ENCODE measurements at regions not wholly inside any gene's neighbourhood (a gene's known extent, or its start where the extent isn't known, plus 50 kb on each side); places are given as distances from the start of the nearest gene placed in this dataset.

DNA sequence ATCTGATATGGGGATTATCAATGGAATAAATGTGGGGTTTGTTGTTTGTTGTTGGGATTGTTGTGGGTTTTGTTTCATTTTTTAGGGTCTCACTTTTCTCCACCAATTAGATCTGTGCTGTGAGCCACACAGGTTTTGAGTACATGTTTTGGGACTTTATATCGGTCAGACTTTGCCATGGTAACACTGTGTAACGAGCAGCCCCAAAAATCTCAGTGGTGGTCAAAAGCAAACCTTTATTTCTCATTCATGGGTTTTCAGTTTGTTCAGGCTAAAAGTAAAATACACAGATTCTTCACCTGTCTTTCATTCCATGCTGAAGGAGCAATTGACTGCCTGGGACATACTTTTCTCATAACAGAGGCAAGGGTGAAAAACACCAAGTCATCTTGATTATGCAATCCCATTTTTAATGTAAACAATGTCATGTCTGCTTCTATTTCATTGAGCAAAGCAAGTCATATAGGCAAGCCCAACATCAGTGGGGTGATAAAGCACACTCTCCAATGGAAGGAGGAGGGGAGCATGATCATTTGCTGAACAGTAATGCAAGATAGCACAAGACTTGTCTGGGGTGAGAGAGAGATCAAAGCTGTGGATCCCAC, 101.1 kb upstream of the PLCB4 start:
- no peak for DNase-seq (ENCODE audit: extremely low read depth in 1 of 4, low spot score in 3 of 4)
- Histone ChIP-seq H3K27me3 (ENCODE audit: control insufficient read depth in 2 of 2, insufficient read depth in 2 of 2, low read length in 2 of 2) (no peaks in the 10 kb centered on the region), H3K9me1 (ENCODE audit: control insufficient read depth, insufficient read depth, low read length) (no peaks in the 10 kb centered on the region), H2AFZ (ENCODE audit: low read depth, low read length) (no peak overlapping the region), H3K79me2 (ENCODE audit: control insufficient read depth, insufficient read depth, low read length) (no peaks in the 10 kb centered on the region), H3K4me3 (no peak overlapping the region), H3K4me1 (replicated peaks in 1 of 2; ENCODE audit: control insufficient read depth in 2 of 2, insufficient read depth in 2 of 2, low read length in 2 of 2) (no peaks in the 10 kb centered on the region), H3K4me2 (ENCODE audit: insufficient read depth, low read length) (no peak overlapping the region), H3K9ac (ENCODE audit: insufficient read depth in 1 of 2, low read depth in 2 of 2, low read length in 2 of 2) (no peak overlapping the region), H3K27ac (ENCODE audit: extremely low read depth, low read depth, low read length) (no peak overlapping the region), H3K9me3 (replicated peaks; ENCODE audit: control insufficient read depth, insufficient read depth, low read depth, low read length) (no peaks in the 10 kb centered on the region), H3K36me3 (ENCODE audit: control insufficient read depth, insufficient read depth, low read length) (no peaks in the 10 kb centered on the region), H4K20me1 (replicated peaks; ENCODE audit: control insufficient read depth, insufficient read depth, low read length) (no peaks in the 10 kb centered on the region)
- FAIRE-seq, result no peak
- WGBS (ENCODE audit: insufficient coverage, low coverage, missing lambda C conversion rate), result 40% methylated on average over 2 of the region's 2 CpGs
- TF ChIP-seq RBM25 (IDR thresholded peaks at IDR 0.05; ENCODE audit: low read depth, low read length, severe bottlenecking) (peak; percentile 53), CEBPB (tag; IDR thresholded peaks at IDR 0.05) (peak; percentile 75), CLOCK (CRISPR knock-in tag; IDR thresholded peaks at IDR 0.05; ENCODE audit: borderline replicate concordance) (no peak), ZKSCAN8 (CRISPR knock-in tag; IDR thresholded peaks at IDR 0.05) (no peak), POLR2B (IDR thresholded peaks at IDR 0.05; ENCODE audit: low read depth, partially characterized antibody) (no peak), CEBPG (CRISPR knock-in tag; IDR thresholded peaks at IDR 0.05) (no peak), CEBPG (tag; conservative IDR thresholded peaks at IDR 0.05 in 1 of 2, IDR thresholded peaks at IDR 0.05 in 1 of 2) (0 out of 4 replicates have a peak, but pooled peaks of 1 of the 2 experiments have one; percentile 18)
- ATAC-seq, result no peak
- ChIA-PET POLR2A (no interaction called here), CTCF (ENCODE audit: low intra/inter-chr PET ratio) (no interaction called here)
- BruUV-seq (replicated peaks), result no TSS peak
- in situ Hi-C loops (cut with MboI) (no loop called here), intact Hi-C loops (cut with micrococcal nuclease) (no loop called here)

Data from K562 (cell line).